HG02870 (cell line): ENCODE measurements at regions not wholly inside any gene's neighbourhood (a gene's known extent, or its start where the extent isn't known, plus 50 kb on each side); places are given as distances from the start of the nearest gene placed in this dataset.
"Not testable (repeated sequence)": the region's sequence is repeated elsewhere in the genome, so short reads cannot be mapped to it uniquely, and the experiment has no call there.

ENCODE experiments used
- ATAC-seq: cut with Tn5 transposase; IDR thresholded peaks from one replicate; pipeline ENCODE4 v1.9.1; 2021; ENCODE audit warnings: mild to moderate bottlenecking, moderate library complexity; ENCODE audit not compliant: unreplicated experiment

GRCh38 chr7:32816409-32816948 is 75.1 kb downstream of the KBTBD2 start:
- ATAC-seq: not testable (repeated sequence)

GRCh38 chr7:32814779-32815178 is 76.8 kb downstream of the KBTBD2 start:
- ATAC-seq: not testable (repeated sequence)

- ATAC-seq: no peak
Measured at GRCh38 chr7:32809871-32810270, 81.7 kb downstream of the KBTBD2 start.

GRCh38 chr7:32809347-32809746 is 82.2 kb downstream of the KBTBD2 start:
- ATAC-seq: no peak

DNA sequence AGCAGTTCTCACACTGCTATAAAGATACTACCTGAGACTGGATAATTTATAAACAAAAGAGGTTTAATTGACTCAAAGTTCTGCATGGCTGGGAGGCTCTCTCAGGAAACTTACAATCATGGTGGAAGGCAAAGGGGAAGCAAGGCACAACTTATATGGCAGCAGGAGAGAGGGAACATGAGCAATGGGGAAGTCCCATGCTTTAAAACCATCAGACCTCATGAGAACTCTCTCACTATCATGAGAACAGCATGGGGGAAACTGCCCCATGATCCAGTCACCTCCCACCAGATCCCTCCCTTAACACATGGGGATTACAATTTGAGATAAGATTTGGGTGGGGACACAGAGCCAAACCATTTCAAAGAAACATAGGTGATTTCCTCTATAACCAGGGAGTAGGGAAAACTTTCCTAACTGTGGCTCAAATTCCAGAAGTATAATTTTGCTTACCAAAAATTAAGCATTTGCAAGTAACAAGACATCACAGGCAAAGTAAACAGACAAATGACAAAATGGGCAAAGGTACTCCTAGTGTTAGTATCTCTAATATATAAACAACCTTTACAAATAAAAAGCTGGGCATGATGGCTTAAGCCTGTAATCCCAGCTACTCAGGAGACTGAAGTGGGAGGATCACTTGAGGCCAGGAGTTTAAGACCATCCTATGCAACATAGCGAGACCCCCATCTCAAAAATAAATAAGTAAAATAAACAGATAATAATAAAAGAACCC is 88.0 kb downstream of the KBTBD2 start:
- no peak for ATAC-seq

- ATAC-seq: no peak
Measured at GRCh38 chr7:32802305-32802910, 89.2 kb downstream of the KBTBD2 start.

GRCh38 chr7:32793053-32793452 is 98.5 kb downstream of the KBTBD2 start:
- not testable (repeated sequence) for ATAC-seq

GRCh38 chr7:32790766-32791430 is 100.7 kb downstream of the KBTBD2 start:
- ATAC-seq: not testable (repeated sequence)

DNA sequence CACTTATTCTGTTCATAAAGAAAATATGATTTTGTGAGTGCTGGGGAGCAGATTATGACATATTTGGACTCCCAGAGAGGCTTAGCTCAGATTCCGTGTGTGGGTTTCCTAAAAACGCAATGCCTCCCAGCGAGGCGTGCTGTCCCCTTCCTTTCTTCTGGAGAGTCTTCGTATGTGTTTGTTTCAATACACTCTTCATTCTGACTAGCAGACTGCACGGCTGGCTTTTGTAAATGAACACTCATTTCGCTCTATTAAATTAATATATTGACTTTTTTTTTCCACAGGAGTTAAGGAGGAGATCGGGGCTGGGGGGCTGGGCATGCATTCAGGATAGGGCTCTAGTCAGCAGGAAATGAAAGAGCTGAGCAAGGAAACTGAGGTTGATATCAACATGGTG is 102.3 kb downstream of the KBTBD2 start:
- ATAC-seq: not testable (repeated sequence)

DNA sequence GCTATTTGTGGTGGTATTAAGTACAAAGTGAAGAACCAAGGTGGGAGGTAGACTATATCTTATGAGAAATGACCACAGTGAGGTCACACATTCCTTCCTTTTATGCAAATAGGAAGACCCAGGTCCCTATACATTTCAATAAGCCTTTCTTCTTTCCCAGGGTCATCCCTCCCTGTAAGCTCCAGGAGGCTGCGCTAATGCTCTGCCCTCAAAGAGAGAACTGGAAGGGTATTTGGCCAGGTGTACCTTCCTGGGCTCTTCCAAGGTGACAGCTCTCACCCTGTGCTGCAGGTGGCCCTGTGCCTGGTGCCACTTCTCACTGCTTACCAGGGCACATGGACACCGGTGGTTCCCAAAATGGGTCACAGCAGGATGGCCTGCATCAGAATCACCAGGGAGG is 103.4 kb downstream of the KBTBD2 start:
- not testable (repeated sequence) for ATAC-seq

- not testable (repeated sequence) for ATAC-seq
Measured at GRCh38 chr7:32785365-32785944, 106.1 kb downstream of the KBTBD2 start.

GRCh38 chr7:32779895-32780294 is 111.7 kb downstream of the KBTBD2 start:
- not testable (repeated sequence) for ATAC-seq

GRCh38 chr7:32779167-32779566 is 112.4 kb downstream of the KBTBD2 start:
- ATAC-seq: no peak

DNA sequence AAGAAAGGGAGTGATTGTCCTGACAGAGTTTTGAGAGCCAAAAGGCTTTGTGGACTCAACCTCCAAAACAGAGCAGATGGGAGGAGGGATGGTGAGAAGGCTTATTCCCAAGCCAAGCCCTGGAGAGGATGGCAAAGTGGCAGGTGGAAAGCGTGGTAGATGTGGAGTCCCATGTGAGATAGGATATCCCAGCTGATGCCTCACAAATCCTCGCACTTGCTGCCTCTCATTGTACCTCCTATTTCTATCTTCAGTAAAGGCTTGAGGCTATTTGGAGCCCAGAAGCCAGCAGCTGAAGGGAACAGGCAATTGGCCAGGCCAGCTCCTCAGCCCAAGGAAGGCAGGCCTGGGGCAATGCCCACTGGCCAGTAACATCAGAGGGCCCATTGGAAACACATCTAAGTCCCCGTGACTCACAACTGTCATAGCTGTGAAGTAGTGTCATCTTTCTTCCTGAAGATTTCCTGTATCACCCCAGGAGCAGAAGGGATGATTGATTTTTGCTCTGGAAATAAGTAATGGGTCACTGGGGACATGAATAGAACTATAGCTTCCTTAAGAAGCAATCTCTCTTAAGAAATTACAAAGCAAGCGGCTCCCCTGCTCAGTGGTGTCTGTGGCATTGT is 114.4 kb downstream of the KBTBD2 start:
- ATAC-seq: not testable (repeated sequence)

- not testable (repeated sequence) for ATAC-seq
Measured at GRCh38 chr7:32776318-32776717, 115.2 kb downstream of the KBTBD2 start.

DNA sequence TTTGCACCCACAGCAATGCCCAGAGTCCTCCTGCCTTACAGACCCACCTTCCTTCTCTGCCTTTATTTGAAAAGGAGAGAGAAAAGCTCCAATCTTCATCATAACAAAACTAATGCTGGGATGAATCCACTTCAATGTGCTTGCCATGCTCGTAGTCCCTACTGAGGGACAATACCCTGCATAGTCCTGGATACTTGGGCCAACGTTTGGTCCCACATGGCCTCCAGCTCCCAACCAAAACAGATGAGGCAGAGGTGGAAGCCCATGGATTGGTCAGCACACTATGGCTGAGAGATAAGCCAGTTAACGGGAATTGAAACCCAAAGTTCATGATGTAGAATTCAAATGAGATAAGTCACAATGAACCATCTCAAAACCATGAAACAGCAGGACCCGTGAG is 115.8 kb downstream of the KBTBD2 start:
- not testable (repeated sequence) for ATAC-seq

DNA sequence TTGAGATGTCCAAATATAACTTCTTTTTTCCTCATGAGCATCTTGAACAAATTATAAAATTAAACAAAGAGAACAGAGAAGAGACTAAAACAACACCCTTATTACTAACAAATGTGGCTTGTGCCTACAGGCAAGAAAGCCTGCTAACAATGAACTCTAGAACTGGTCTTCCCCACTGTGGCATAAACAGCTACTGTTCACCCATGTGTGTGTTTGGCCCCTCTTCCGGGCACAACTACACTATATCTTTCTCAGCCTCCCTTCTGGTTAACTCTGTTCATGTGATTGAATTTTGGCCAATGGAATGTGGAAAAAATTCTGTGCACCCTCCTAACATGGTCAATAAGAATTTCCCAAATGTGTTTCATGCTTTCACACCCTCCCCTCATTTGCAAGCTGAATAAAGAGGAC is 117.0 kb downstream of the KBTBD2 start:
- no peak for ATAC-seq

DNA sequence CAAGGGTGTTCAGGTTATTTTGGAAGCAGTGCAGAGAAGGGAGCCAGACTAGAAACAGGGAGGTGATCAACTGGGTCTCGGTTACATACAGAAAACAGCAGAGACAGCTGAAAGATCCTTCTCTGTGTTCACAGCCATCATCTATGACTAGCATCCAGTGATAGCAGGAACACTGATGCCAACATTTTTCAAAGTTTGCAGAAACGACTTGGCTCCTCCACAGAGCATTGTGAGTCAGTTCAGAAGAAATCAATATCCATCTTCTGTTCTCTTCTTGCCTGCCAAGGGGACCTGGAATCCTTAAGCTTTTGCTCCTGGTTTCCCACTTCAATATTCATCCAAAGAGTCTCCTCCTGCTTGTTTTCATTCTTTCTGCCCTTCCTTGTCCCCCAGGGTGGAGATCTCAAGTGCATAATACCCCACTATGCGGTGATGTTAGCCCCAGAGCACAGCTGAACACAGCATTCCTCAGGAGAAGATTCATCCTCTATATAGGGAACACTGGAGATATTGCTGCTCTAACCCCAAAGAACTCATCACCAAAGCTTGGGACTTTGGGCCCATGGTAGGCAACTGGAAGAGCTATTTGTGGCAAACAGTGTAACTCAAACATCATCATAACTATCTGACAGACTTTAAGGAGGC is 122.6 kb downstream of the KBTBD2 start:
- ATAC-seq: not testable (repeated sequence)

GRCh38 chr7:32768338-32768737 is 123.2 kb downstream of the KBTBD2 start:
- ATAC-seq: not testable (repeated sequence)

GRCh38 chr7:32765649-32766251 is 125.8 kb downstream of the KBTBD2 start:
- ATAC-seq: not testable (repeated sequence)
